HepG2 (cell line): ENCODE measurements at regions not wholly inside any gene's neighbourhood (a gene's known extent, or its start where the extent isn't known, plus 50 kb on each side); places are given as distances from the start of the nearest gene placed in this dataset.

Experiments used
- ATAC-seq: fragments of 200-7000 bp; cut with Tn5 transposase; 3 replicates; pipeline ENCODE4 v1.9.1; 2020; ENCODE audit warnings: mild to moderate bottlenecking, moderate library complexity
- BruUV-seq: library from RNA; stranded (reverse); fragments of 400-500 nt; replicated peaks from 2 replicates; lab custom pipeline; 2021; lab: Mats Ljungman, UMichigan
- CTCF ChIA-PET: fragments of 300-600 bp; formaldehyde crosslinking; extraction: SDS; loops from one replicate; lab custom pipeline; 2021; ENCODE audit warnings: low total read pairs, inconsistent platforms, low intra/inter-chr PET ratio; lab: Yijun Ruan, JAX
- POLR2A ChIA-PET: fragments of 350-600 bp; sonication (Branson Sonifier 250); formaldehyde crosslinking; loops from one replicate; lab custom pipeline; 2020; ENCODE audit warnings: antibody characterized with exemption, inconsistent platforms; lab: Yijun Ruan, JAX
- DNase-seq: peaks from one replicate; pipeline ENCODE4 v3.0.0-alpha.2; 2015; ENCODE audit warnings: low spot score
- FAIRE-seq: peaks from 3 replicates; lab custom pipeline; 2011; peaks lifted over from hg19 to GRCh38; lab: Jason Lieb, UNC
- H2AFZ ChIP-seq: one replicate; pipeline ENCODE4 v1.6.1; 2011; ENCODE audit warnings: low read length, inconsistent platforms
- H3K27ac ChIP-seq: fragments of 300-600 bp; 3 replicates; pipeline ENCODE4 v1.8.0; 2011; ENCODE audit warnings: mixed run types, mild to moderate bottlenecking, mixed read lengths, low read length, inconsistent platforms; ENCODE audit not compliant: insufficient read depth; ENCODE audit errors: extremely low read length
- H3K27me3 ChIP-seq, 2 experiments: fragments of 200-600 bp in 1 of 2; 2 replicates in 1 of 2; 3 replicates in 1 of 2; pipeline versions ENCODE4 v1.6.0 to v1.8.0; 2011; ENCODE audit warnings: low read length in 2 of 2, mild to moderate bottlenecking in 2 of 2, moderate library complexity in 2 of 2, inconsistent platforms in 1 of 2; ENCODE audit not compliant: insufficient read depth in 2 of 2, control insufficient read depth in 1 of 2
- H3K36me3 ChIP-seq, 2 experiments: fragments of 200-600 bp in 1 of 2; replicated peaks in 1 of 2; 2 replicates in 1 of 2; 3 replicates in 1 of 2; pipeline versions ENCODE4 v1.5.1 to v1.8.0; 2011; ENCODE audit warnings: low read length in 2 of 2, inconsistent platforms in 1 of 2; ENCODE audit not compliant: insufficient read depth in 2 of 2, control insufficient read depth in 1 of 2
- H3K4me1 ChIP-seq: 2 replicates; pipeline ENCODE4 v1.5.1; 2012; ENCODE audit warnings: low read length, inconsistent platforms; ENCODE audit not compliant: insufficient read depth
- H3K4me2 ChIP-seq: 2 replicates; pipeline ENCODE4 v1.6.0; 2011; ENCODE audit warnings: low read depth, low read length, inconsistent platforms
- H3K4me3 ChIP-seq, 3 experiments: fragments of 200-600 bp in 1 of 3; sonication (generic), shearing (Covaris generic) in 1 of 3; replicated peaks in 1 of 3; 2 replicates each; pipeline ENCODE4 v1.5.1; 2011 to 2016; ENCODE audit warnings: low read length in 3 of 3, inconsistent platforms in 2 of 3, low read depth in 2 of 3, mild to moderate bottlenecking in 2 of 3, control low read depth in 1 of 3, mixed read lengths in 1 of 3; ENCODE audit not compliant: insufficient read depth in 1 of 3
- H3K79me2 ChIP-seq: one replicate; pipeline ENCODE4 v1.6.1; 2011; ENCODE audit warnings: low read length, inconsistent platforms; ENCODE audit not compliant: insufficient read depth
- H3K9ac ChIP-seq: 2 replicates; pipeline ENCODE4 v1.6.0; 2011; ENCODE audit warnings: mild to moderate bottlenecking, low read depth, low read length, inconsistent platforms; ENCODE audit not compliant: insufficient read depth
- H3K9me3 ChIP-seq: 2 replicates; pipeline ENCODE4 v1.5.1; 2012; ENCODE audit warnings: mild to moderate bottlenecking, low read length
- H4K20me1 ChIP-seq: 2 replicates; pipeline ENCODE4 v1.6.0; 2011; ENCODE audit warnings: inconsistent platforms, mild to moderate bottlenecking, low read length, moderate library complexity; ENCODE audit not compliant: insufficient read depth
- ARNT ChIP-seq: fragments of 450-650 bp; IDR thresholded peaks from 2 replicates; pipeline ENCODE4 v1.6.1; 2017
- DDIT3 ChIP-seq: sonication (generic); formaldehyde crosslinking; IDR thresholded peaks from 2 replicates; pipeline ENCODE4 v1.4.0; 2020; ENCODE audit warnings: mild to moderate bottlenecking, missing genetic modification reagents
- ISL2 ChIP-seq: sonication (generic); formaldehyde crosslinking; IDR thresholded peaks from 2 replicates; pipeline ENCODE4 v1.5.0; 2020; ENCODE audit warnings: missing genetic modification reagents
- KDM3A ChIP-seq: IDR thresholded peaks from 2 replicates; pipeline ENCODE4 v1.6.1; 2018; ENCODE audit warnings: low read depth, missing compliant biosample characterization
- NCOA1 ChIP-seq: sonication (generic); formaldehyde crosslinking; IDR thresholded peaks from 2 replicates; pipeline ENCODE4 v1.9.0; 2021; ENCODE audit warnings: missing genetic modification reagents
- SNAI1 ChIP-seq: sonication (generic); formaldehyde crosslinking; IDR thresholded peaks from 2 replicates; pipeline ENCODE4 v1.5.0; 2020; ENCODE audit warnings: mild to moderate bottlenecking, missing genetic modification reagents, borderline replicate concordance
- ZBTB7B ChIP-seq: sonication (generic); formaldehyde crosslinking; IDR thresholded peaks from 2 replicates; pipeline ENCODE4 v1.4.0; 2020; ENCODE audit warnings: missing genetic modification reagents
- ZC3H4 ChIP-seq: sonication (generic); formaldehyde crosslinking; IDR thresholded peaks from 2 replicates; pipeline ENCODE4 v1.4.0; 2020; ENCODE audit warnings: missing genetic modification reagents, borderline replicate concordance
- ZNF546 ChIP-seq: sonication (generic); formaldehyde crosslinking; conservative IDR thresholded peaks from 2 replicates; pipeline ENCODE4 v1.8.1; 2023; ENCODE audit warnings: mild to moderate bottlenecking, missing genetic modification reagents
- ZNF670 ChIP-seq: sonication (generic); formaldehyde crosslinking; IDR thresholded peaks from 2 replicates; pipeline ENCODE4 v1.8.0; 2022; ENCODE audit warnings: mild to moderate bottlenecking, missing genetic modification reagents, borderline replicate concordance
- WGBS: methylation state at CpG from one replicate; pipeline ENCODE4 v1.1.6; 2017; ENCODE audit warnings: low lambda C conversion rate; 5-methylcytosine and 5-hydroxymethylcytosine counted together
- in situ Hi-C: cut with HindIII; loops from 2 replicates; pipeline ENCODE4 v1.10.0; 2017; ENCODE audit warnings: low pct_unique_long_range_greater_than_20kb; ENCODE audit not compliant: extremely low pct_ligation_motif_present
- intact Hi-C: fragments of 100-400 bp; cut with micrococcal nuclease; formaldehyde crosslinking; loops from one replicate; pipeline ENCODE4 v1.10.0; 2022; ENCODE audit not compliant: unreplicated experiment
- TF ChIP-seq, protein P1 (sequence below): sonication (generic); formaldehyde crosslinking; IDR thresholded peaks from 2 replicates; pipeline ENCODE4 v1.5.0; 2020; ENCODE audit warnings: mild to moderate bottlenecking, missing genetic modification reagents, borderline replicate concordance
- TF ChIP-seq, protein P2 (sequence below): sonication (generic); formaldehyde crosslinking; IDR thresholded peaks from 2 replicates; pipeline ENCODE4 v1.9.0; 2021; ENCODE audit warnings: missing genetic modification reagents, mild to moderate bottlenecking, borderline replicate concordance

- H4K20me1 ChIP-seq: no peaks in the 10 kb centered on the region
- no peak for DNase-seq
- H3K4me1 ChIP-seq: no peaks in the 10 kb centered on the region
- H3K27ac ChIP-seq: no peak overlapping the region
- FAIRE-seq: no peak
- ATAC-seq: no peak
- H3K9me3 ChIP-seq: no peaks in the 10 kb centered on the region
- in situ Hi-C loops: no loop called here
- ChIA-PET POLR2A (no interaction called here), CTCF (no interaction called here)
- TF ChIP-seq DDIT3 (CRISPR knock-in tag) (no peak), KDM3A (no peak), ZC3H4 (CRISPR knock-in tag) (no peak), NCOA1 (CRISPR knock-in tag) (no peak), ZNF546 (no peak), ZBTB7B (CRISPR knock-in tag) (no peak), ZNF670 (CRISPR knock-in tag) (no peak), SNAI1 (CRISPR knock-in tag) (no peak), ARNT (no peak), ISL2 (CRISPR knock-in tag) (no peak)
- TF ChIP-seq, protein P1, sequence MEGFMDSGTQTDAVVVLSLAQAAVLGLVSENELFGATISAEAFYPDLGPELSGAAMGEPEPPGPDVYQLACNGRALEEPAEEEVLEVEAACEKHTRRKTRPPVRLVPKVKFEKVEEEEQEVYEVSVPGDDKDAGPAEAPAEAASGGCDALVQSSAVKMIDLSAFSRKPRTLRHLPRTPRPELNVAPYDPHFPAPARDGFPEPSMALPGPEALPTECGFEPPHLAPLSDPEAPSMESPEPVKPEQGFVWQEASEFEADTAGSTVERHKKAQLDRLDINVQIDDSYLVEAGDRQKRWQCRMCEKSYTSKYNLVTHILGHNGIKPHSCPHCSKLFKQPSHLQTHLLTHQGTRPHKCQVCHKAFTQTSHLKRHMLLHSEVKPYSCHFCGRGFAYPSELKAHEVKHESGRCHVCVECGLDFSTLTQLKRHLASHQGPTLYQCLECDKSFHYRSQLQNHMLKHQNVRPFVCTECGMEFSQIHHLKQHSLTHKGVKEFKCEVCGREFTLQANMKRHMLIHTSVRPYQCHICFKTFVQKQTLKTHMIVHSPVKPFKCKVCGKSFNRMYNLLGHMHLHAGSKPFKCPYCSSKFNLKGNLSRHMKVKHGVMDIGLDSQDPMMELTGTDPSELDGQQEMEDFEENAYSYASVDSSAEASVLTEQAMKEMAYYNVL (CRISPR knock-in tag): no peak
- TF ChIP-seq, protein P2, sequence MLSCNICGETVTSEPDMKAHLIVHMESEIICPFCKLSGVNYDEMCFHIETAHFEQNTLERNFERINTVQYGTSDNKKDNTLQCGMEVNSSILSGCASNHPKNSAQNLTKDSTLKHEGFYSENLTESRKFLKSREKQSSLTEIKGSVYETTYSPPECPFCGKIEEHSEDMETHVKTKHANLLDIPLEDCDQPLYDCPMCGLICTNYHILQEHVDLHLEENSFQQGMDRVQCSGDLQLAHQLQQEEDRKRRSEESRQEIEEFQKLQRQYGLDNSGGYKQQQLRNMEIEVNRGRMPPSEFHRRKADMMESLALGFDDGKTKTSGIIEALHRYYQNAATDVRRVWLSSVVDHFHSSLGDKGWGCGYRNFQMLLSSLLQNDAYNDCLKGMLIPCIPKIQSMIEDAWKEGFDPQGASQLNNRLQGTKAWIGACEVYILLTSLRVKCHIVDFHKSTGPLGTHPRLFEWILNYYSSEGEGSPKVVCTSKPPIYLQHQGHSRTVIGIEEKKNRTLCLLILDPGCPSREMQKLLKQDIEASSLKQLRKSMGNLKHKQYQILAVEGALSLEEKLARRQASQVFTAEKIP (CRISPR knock-in tag): no peak
- no TSS peak for BruUV-seq
- no peak overlapping the region for H2AFZ ChIP-seq
- no peak overlapping the region for H3K4me3 ChIP-seq
- intact Hi-C loops: no loop called here
- WGBS: 2% methylated on average over 2 of the region's 2 CpGs
- H3K79me2 ChIP-seq: no peaks in the 10 kb centered on the region
- no peaks in the 10 kb centered on the region for H3K36me3 ChIP-seq
- no peak overlapping the region for H3K4me2 ChIP-seq
- H3K9ac ChIP-seq: no peak overlapping the region
- no peaks in the 10 kb centered on the region for H3K27me3 ChIP-seq
Measured at GRCh38 chr5:89951876-89952275, 457.7 kb downstream of the CETN3 start.
